ENCODE measurements at regions not wholly inside any gene's neighbourhood (a gene's known extent, or its start where the extent isn't known, plus 50 kb on each side); places are given as distances from the start of the nearest gene placed in this dataset.

- Histone ChIP-seq H3K36me3 (ENCODE audit: insufficient read depth, low read length) (no peaks in the 10 kb centered on the region), H3K4me2 (ENCODE audit: low read length) (no peak overlapping the region)
Observed at GRCh38 chr5:164214698-164215097, 709.3 kb downstream of the MAT2B start.

GRCh38 chr5:164217464-164217863 is 712.0 kb downstream of the MAT2B start:
- H3K9me2 ChIP-seq (ENCODE audit: low read depth, low read length): no peaks in the 10 kb centered on the region
- H3K4me1 ChIP-seq (ENCODE audit: insufficient read depth, low read length, severe bottlenecking): no peaks in the 10 kb centered on the region
- no peak overlapping the region for H3K4me2 ChIP-seq (ENCODE audit: low read length)
- H4K20me1 ChIP-seq (ENCODE audit: insufficient read depth, low read length): no peaks in the 10 kb centered on the region
- TF ChIP-seq CTCF (IDR thresholded peaks at IDR 0.05; ENCODE audit: low read length) (no peak), EZH2 (IDR thresholded peaks at IDR 0.05; ENCODE audit: borderline replicate concordance, low read length) (no peak)
- H3F3A ChIP-seq (ENCODE audit: insufficient read depth, low read length): no peaks in the 10 kb centered on the region
- no peaks in the 10 kb centered on the region for H3K79me2 ChIP-seq (ENCODE audit: insufficient read depth, low read length)
- H3K9ac ChIP-seq (ENCODE audit: low read length): no peak overlapping the region
- H3K36me3 ChIP-seq (ENCODE audit: insufficient read depth, low read length): no peaks in the 10 kb centered on the region
- no peak overlapping the region for H3K27ac ChIP-seq (ENCODE audit: low read depth, low read length, poor library complexity, severe bottlenecking)
- no peaks in the 10 kb centered on the region for H3K27me3 ChIP-seq (ENCODE audit: insufficient read depth, low read length)
- no peak overlapping the region for H3K4me3 ChIP-seq (ENCODE audit: low read depth, low read length, poor library complexity, severe bottlenecking)
- H2AFZ ChIP-seq (ENCODE audit: low read length): no peak overlapping the region
- H3K9me3 ChIP-seq (ENCODE audit: low read length): no peaks in the 10 kb centered on the region

More at GRCh38 chr5:164214698-164215097, 709.3 kb downstream of the MAT2B start:
- Histone ChIP-seq H3K27me3 (ENCODE audit: insufficient read depth, low read length) (no peaks in the 10 kb centered on the region), H3F3A (ENCODE audit: insufficient read depth, low read length) (no peaks in the 10 kb centered on the region), H3K9me2 (ENCODE audit: low read depth, low read length) (no peaks in the 10 kb centered on the region), H3K4me1 (ENCODE audit: insufficient read depth, low read length, severe bottlenecking) (no peaks in the 10 kb centered on the region), H3K9ac (ENCODE audit: low read length) (no peak overlapping the region), H2AFZ (ENCODE audit: low read length) (no peak overlapping the region), H3K9me3 (ENCODE audit: low read length) (no peaks in the 10 kb centered on the region), H4K20me1 (ENCODE audit: insufficient read depth, low read length) (no peaks in the 10 kb centered on the region), H3K4me3 (ENCODE audit: low read depth, low read length, poor library complexity, severe bottlenecking) (no peak overlapping the region), H3K79me2 (ENCODE audit: insufficient read depth, low read length) (no peaks in the 10 kb centered on the region), H3K27ac (ENCODE audit: low read depth, low read length, poor library complexity, severe bottlenecking) (no peak overlapping the region)
- TF ChIP-seq CTCF (IDR thresholded peaks at IDR 0.05; ENCODE audit: low read length) (no peak), EZH2 (IDR thresholded peaks at IDR 0.05; ENCODE audit: borderline replicate concordance, low read length) (no peak)

DNA sequence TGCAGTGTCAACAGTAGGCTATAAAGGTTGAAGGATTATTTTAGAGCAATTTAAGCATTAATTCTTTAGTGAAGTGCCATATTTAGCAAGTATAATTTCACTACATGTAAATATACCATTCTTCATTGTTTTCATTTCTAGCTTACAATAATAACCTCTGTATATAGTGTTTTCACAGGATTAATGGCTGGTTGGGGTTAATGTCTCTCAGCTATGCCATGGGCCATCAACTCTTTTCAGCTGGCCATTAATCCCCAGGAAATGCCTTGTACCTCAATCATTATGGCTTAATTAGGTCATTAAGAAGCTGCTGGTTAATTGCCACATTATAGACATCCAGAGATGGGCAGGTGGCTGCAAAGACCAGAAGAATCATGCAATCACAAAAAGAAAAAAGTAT is 715.1 kb downstream of the MAT2B start:
- H4K20me1 ChIP-seq (ENCODE audit: insufficient read depth, low read length): no peaks in the 10 kb centered on the region
- H3K4me1 ChIP-seq (ENCODE audit: insufficient read depth, low read length, severe bottlenecking): no peaks in the 10 kb centered on the region
- no peak overlapping the region for H3K9ac ChIP-seq (ENCODE audit: low read length)
- no peak overlapping the region for H3K4me3 ChIP-seq (ENCODE audit: low read depth, low read length, poor library complexity, severe bottlenecking)
- H3K27ac ChIP-seq (ENCODE audit: low read depth, low read length, poor library complexity, severe bottlenecking): no peak overlapping the region
- H3K27me3 ChIP-seq (ENCODE audit: insufficient read depth, low read length): no peaks in the 10 kb centered on the region
- H2AFZ ChIP-seq (ENCODE audit: low read length): no peak overlapping the region
- H3K36me3 ChIP-seq (ENCODE audit: insufficient read depth, low read length): no peaks in the 10 kb centered on the region
- TF ChIP-seq EZH2 (IDR thresholded peaks at IDR 0.05; ENCODE audit: borderline replicate concordance, low read length) (no peak), CTCF (IDR thresholded peaks at IDR 0.05; ENCODE audit: low read length) (no peak)
- H3K9me2 ChIP-seq (ENCODE audit: low read depth, low read length): no peaks in the 10 kb centered on the region
- H3K9me3 ChIP-seq (ENCODE audit: low read length): no peaks in the 10 kb centered on the region
- no peak overlapping the region for H3K4me2 ChIP-seq (ENCODE audit: low read length)
- H3K79me2 ChIP-seq (ENCODE audit: insufficient read depth, low read length): no peaks in the 10 kb centered on the region
- no peaks in the 10 kb centered on the region for H3F3A ChIP-seq (ENCODE audit: insufficient read depth, low read length)
